GM19467 (cell line): ENCODE measurements at regions not wholly inside any gene's neighbourhood (a gene's known extent, or its start where the extent isn't known, plus 50 kb on each side); places are given as distances from the start of the nearest gene placed in this dataset.

Experiments used
- ATAC-seq: cut with Tn5 transposase; IDR thresholded peaks from one replicate; pipeline ENCODE4 v1.9.1; 2021; ENCODE audit warnings: mild to moderate bottlenecking, moderate library complexity; ENCODE audit not compliant: unreplicated experiment

DNA sequence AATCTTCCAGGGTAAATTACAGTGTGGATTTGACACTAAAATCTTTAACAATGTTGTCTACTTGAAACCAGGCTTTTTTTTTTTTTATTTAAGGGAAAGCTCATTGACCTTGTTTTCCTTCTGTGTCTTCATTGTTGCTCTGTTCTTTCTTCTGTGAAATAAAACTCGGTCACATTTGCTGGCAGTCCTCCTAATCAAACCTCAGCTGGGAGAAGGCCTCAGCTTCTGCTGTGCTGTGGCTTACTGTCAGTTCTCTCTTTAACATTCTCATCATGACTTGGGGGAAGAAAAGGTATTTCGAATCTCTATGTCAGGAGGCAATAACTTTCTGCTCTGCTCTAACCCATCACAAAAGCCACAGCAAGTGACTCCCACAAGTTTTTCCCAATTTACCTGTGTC lies 268.9 kb downstream of the ZNF608 start:
- no peak for ATAC-seq

GRCh38 chr5:124477062-124477461 lies 269.4 kb downstream of the ZNF608 start:
- ATAC-seq, result no peak

DNA sequence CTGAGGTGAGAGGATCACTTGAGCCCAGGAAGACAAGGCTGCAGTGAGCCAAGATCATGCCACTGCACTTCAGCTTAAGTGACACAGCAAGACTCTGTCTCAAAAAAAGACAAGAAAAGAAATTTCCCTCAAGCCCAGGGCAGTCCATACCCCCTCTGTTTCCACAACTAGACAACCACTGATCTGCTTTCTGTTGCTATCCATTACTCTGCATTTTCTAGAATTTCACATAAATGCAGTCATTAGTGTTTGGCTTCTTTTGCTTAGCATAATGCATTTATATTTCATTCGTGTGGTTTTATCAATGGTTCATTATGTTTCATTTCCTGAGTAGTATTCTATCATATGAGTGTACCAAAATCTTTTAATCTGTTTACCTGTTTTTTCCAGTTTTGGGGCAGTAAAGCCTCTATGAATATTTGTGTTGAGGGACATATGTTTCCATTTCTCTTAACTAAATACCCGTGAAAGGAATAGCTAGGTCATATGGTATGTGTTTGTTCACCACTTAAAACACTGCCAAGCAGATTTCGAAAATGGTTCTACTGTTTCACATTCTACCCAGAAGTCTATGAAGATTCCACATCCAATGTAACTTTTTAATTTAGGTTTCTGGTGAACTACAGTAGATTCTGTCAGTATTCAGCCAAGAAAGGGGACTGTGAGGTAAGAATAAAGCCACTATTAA lies 271.8 kb downstream of the ZNF608 start:
- no peak for ATAC-seq

DNA sequence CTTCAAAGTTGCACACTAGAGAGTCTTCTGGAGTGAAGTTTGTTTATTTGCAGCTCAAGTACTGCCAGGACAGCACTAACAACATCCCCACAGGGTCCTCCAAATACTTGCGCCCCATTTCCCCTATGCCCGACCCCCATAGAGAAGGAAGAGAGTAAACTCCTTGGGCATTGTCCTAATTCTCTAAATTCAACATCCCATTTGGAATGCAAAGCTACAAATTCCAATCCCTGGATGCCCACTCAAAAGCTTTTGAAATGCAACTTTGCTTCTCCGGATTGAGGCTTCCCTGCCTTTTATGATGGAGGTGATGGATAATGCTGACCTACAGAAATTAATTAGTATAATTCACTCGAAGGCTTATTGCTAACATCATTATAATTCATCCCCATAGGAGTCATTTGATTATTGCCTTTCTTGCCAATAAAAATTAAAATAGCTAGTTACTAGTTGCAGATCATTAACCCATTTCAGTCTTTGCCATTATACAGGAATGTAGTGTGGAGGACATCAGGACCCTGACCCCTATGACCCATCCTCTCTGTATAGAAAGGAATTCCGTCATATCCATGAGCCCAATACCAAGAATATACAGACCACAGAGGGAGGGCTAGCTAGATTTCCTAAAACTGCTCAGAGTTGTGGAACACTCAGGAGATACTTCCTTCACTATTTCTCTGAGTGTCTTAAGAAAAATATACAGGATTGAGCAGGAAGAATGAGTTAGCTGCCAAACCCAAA lies 277.6 kb downstream of the ZNF608 start:
- ATAC-seq, result no peak

GRCh38 chr5:124467745-124468144 lies 278.7 kb downstream of the ZNF608 start:
- ATAC-seq, result no peak

- ATAC-seq, result no peak
Measured at GRCh38 chr5:124466011-124466410, 280.4 kb downstream of the ZNF608 start.

DNA sequence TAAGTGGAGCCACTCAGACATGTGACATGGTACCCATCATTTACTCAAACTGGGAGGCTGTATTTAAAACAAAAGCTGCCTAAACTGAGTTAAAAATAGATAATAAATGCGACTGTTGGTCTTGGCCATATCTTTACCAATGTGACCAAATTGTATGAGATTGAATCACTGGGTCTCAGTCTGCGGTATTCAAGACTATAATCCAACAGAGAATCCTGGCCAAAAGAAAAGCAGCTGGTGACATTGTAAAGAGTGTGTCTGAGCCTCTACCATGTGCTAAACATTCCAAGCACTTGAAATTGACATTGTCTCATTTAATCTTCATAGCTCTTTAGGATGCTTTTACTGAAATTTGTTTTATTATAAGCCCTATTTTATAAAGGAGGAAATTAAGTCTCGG lies 282.6 kb downstream of the ZNF608 start:
- no peak for ATAC-seq

- no peak for ATAC-seq
Measured at GRCh38 chr5:124462751-124463150, 283.7 kb downstream of the ZNF608 start.

- no peak for ATAC-seq
Measured at GRCh38 chr5:124461941-124462340, 284.5 kb downstream of the ZNF608 start.

DNA sequence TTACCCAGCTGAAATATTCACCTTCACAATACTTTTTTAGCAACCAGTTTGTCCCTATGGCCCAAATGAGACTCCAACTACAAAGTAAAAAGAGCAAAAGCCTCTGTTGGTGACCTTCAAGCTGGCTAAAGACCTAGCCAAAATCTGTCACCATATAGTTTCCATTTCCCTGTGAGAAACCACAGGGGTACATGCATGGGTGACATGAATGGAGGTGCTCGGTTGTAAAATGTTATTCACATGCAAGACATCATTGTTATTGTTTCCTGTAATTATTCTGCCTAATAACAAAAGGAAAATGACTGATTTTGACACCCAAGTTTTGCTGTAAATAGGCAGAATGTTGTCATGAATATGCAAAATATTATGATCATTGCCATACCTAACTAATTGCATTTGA lies 285.3 kb downstream of the ZNF608 start:
- no peak for ATAC-seq

GRCh38 chr5:124460642-124461041 lies 285.8 kb downstream of the ZNF608 start:
- no peak for ATAC-seq

DNA sequence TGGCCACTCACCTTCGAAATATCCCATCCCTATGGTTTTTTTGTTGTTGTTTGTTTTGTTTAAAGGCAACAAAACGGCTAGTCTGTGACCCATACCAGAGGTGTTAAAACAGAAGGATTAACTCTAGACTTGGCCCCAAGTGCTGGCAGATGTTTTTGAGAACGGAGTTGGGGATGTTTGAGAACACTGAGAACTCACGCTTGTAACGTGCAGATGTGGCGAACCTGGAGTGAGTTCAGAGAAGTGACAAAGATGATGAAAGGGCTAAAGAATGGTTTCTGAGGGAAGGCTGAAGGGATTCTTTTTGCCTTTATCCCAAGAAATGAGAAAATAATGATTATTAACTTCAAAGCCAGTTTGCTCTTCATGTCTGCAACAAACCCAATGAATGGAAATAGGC lies 286.5 kb downstream of the ZNF608 start:
- no peak for ATAC-seq

DNA sequence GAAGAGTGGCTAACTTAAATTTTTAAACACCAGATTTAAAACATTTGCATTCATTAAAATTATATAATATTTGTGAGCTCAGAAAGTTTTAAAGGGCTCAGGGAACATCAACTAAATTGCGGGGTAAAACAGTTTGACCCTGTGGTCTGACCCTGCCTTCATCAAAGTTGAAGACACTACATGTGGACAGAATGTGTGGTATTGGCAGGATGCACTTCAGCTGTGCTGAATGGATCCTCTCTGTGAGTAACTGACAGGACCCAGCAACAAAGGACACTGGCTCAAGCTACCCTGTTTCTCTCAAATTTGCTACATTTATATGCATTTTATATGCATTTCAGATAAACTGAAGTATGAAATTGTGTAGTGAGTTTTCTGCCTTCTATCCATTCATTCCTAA lies 288.5 kb downstream of the ZNF608 start:
- ATAC-seq, result no peak

GRCh38 chr5:124457101-124457500 lies 289.3 kb downstream of the ZNF608 start:
- ATAC-seq, result no peak

DNA sequence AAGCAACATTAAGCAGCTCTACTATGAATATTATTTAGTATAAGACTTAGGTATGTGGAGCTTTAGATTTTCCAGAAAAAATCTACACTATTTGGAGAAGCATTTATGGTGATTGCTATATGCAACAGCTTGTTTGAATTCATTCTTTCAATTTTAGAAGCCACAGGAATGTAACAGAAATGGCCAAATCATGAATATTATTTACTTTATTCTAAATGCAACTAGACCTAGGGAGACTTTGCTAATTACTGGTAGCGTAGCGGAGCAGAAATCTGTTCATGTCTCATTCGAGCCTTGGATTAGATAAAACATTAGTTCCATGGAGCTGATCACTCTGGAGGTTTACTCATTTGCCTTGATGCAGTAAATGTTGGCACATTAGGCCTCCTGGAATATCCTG lies 290.2 kb downstream of the ZNF608 start:
- ATAC-seq, result no peak

DNA sequence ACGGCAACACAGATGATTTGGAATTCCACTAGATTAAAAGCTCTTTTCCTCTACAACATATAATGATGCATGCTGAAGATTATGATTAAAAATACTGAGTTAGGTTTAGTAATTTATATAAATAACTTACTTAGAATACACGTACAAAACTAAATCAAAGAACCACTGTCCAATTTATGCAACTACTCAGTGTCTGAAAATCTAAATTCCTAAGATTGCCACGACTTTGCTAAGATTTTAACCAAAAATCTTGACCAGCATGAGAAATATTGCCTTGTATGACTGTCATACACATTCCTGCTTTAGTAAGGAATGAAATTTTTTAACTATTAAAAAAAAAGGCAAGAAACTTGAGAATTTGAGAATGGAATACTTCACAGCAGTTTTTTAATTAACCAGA lies 292.4 kb downstream of the ZNF608 start:
- ATAC-seq, result no peak

DNA sequence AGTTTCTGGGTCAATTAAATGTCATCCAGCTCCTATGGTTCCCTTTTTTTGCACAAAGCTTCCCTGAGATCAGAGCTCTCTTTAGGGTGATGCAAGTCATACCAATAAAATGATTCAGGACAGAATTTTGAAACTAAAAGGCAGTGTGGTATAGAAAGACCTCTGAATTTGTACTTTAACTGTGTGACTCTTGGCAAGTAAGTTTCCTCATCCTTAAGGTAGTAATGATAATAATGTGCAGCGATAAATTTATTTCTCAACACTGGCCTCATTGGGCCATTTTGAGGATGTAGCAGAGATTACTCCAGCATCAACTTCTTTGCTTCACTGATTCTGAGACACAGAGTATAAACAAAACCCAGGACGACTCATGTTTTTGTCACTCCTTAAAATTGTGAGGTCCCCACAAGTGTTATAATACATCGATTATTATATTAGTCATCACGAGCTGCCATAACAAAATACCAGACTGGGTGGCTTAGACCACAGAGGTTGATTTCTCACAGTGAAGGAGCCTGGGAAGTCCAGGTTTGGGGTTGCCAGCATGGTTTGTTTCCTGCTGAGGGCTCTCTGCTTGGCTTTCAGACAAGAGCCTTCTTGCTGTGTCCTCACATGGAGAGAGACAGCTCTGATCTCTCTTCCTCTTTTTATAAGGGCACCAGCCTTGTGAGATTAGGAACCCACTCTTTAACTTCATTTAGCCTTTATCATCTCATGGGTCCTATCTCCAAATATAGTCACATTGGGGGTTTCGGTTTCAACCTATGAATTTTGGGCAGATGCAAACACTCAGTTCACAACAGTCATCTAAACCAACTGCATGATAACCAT lies 293.0 kb downstream of the ZNF608 start:
- peak; percentile 98 for ATAC-seq

DNA sequence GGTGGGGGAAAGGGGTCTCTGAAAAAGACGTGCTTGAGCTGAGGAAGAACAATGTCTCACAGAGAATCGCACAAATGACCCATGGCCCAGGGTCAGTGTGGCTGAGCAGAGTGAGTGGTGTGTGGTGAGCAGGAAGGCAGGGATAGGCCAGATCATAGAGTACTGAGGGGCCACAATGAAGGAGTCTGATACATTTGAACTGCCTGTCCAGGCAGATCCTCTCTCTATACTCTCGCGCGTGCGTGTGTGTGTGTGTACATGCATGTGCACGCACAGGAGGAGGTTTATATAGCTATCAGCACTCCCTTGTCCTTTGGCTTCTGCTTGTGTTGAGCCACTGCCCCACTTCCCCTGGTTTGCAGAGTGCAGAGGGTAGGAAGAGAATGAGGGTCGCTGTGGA lies 294.0 kb downstream of the ZNF608 start:
- ATAC-seq, result no peak

- no peak for ATAC-seq
Measured at GRCh38 chr5:124451721-124452383, 294.6 kb downstream of the ZNF608 start.

DNA sequence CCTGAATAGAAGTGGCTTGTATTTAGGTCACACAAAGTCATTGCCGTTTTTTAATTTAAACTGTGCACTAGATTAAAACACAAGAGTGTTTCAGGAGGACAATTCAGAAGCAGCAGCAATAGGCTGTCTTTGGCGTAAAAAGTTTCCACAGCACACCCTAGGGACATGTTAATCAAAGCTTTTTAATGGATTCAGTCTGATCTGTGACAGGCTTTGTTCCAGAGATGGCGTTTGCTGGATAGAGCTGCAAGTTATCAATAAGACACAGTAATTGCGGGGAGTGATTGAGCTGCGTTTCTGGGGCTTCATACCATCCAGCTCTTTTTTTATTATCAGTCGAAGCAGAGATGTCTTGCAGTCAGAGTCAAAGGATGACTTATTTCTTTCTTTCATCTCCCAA lies 300.3 kb downstream of the ZNF608 start:
- ATAC-seq, result no peak

DNA sequence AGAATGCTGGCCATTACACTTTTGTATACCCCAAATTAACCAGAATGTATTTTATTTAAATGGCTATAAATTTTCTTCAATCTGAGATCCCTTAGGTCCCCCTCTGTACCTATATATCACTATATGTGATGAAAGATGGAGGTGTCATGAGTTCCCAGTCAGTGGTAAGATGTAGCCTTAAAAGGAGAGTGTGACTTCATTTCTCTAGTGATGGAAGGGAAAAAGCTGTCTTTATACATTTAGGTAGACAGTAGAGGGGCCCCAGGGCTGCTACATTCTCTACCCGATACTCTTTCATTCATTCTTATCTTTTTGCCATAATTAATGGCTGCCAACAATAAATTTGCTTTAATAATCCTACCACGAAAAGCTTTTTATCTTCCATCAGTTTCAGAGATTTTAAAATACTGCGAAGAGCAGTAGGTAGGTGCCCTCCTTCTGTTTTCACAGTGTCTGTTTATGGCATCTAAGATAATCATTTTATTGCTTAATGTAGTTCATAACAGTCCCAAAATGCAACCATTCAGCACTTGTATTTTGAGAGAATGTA lies 301.3 kb downstream of the ZNF608 start:
- ATAC-seq, result no peak
